SU-DHL-6 (cell line): ENCODE measurements at regions not wholly inside any gene's neighbourhood (a gene's known extent, or its start where the extent isn't known, plus 50 kb on each side); places are given as distances from the start of the nearest gene placed in this dataset.

ENCODE experiments used
- EZH2phosphoT487 ChIP-seq: fragments of 200-600 bp; sonication (generic), shearing (Covaris generic); conservative IDR thresholded peaks from 2 replicates; pipeline ENCODE4 v1.6.1; 2018; ENCODE audit warnings: mild to moderate bottlenecking, antibody characterized with exemption, low read length, moderate library complexity, mixed read lengths
- TF ChIP-seq, protein P1 (sequence below): fragments of 200-600 bp; sonication (generic); IDR thresholded peaks from one replicate; pipeline ENCODE4 v1.5.1; 2017; ENCODE audit warnings: antibody characterized with exemption, mild to moderate bottlenecking, low read length, moderate library complexity; ENCODE audit not compliant: insufficient read depth, poor library complexity, severe bottlenecking

DNA sequence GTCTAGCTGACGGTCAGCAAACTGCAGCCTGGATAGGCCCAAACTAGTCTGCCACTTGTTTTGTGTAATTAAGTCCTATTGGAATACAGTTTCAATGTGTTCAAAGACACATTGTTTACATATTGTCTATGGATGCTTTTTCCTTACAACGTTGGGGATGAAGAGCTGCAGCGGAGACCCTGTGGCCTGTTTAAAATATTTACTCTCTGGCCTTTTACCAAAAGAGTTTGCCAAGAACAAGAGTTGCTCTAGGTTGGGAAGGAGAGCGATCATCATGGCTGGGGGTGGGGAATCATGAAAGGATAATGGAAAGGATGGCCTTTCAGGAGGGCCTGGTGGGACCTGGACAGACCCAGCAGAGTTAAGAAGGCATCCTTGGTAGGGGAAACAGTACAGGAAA lies 274.9 kb upstream of the ZFHX3 start:
- TF ChIP-seq, protein P1, sequence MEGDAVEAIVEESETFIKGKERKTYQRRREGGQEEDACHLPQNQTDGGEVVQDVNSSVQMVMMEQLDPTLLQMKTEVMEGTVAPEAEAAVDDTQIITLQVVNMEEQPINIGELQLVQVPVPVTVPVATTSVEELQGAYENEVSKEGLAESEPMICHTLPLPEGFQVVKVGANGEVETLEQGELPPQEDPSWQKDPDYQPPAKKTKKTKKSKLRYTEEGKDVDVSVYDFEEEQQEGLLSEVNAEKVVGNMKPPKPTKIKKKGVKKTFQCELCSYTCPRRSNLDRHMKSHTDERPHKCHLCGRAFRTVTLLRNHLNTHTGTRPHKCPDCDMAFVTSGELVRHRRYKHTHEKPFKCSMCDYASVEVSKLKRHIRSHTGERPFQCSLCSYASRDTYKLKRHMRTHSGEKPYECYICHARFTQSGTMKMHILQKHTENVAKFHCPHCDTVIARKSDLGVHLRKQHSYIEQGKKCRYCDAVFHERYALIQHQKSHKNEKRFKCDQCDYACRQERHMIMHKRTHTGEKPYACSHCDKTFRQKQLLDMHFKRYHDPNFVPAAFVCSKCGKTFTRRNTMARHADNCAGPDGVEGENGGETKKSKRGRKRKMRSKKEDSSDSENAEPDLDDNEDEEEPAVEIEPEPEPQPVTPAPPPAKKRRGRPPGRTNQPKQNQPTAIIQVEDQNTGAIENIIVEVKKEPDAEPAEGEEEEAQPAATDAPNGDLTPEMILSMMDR, result no peak
- TF ChIP-seq EZH2phosphoT487, result no peak
